ENCODE measurements at regions not wholly inside any gene's neighbourhood (a gene's known extent, or its start where the extent isn't known, plus 50 kb on each side); places are given as distances from the start of the nearest gene placed in this dataset.

- TF ChIP-seq, protein P1, sequence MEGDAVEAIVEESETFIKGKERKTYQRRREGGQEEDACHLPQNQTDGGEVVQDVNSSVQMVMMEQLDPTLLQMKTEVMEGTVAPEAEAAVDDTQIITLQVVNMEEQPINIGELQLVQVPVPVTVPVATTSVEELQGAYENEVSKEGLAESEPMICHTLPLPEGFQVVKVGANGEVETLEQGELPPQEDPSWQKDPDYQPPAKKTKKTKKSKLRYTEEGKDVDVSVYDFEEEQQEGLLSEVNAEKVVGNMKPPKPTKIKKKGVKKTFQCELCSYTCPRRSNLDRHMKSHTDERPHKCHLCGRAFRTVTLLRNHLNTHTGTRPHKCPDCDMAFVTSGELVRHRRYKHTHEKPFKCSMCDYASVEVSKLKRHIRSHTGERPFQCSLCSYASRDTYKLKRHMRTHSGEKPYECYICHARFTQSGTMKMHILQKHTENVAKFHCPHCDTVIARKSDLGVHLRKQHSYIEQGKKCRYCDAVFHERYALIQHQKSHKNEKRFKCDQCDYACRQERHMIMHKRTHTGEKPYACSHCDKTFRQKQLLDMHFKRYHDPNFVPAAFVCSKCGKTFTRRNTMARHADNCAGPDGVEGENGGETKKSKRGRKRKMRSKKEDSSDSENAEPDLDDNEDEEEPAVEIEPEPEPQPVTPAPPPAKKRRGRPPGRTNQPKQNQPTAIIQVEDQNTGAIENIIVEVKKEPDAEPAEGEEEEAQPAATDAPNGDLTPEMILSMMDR (IDR thresholded peaks at IDR 0.05), result peak in 2 of 6 experiments; percentile 23 to 28
- TF ChIP-seq POLR2A (IDR thresholded peaks at IDR 0.05), result no peak
Observed at GRCh38 chr13:40116008-40116407, 460.5 kb downstream of the COG6 start.

Measured in Peyer's patch (tissue), 4 donors.